Neural crest cell (in vitro differentiated cells): ENCODE measurements at regions not wholly inside any gene's neighbourhood (a gene's known extent, or its start where the extent isn't known, plus 50 kb on each side); places are given as distances from the start of the nearest gene placed in this dataset.

Experiments
- DNase-seq: peaks from one replicate; pipeline ENCODE4 v3.0.0; 2021; ENCODE audit warnings: low read depth, mixed read lengths, low spot score
- H3K27ac Mint-ChIP-seq: one replicate; pipeline ENCODE4 v1.8.0; 2021; ENCODE audit warnings: mild to moderate bottlenecking, mixed read lengths; ENCODE audit not compliant: unreplicated experiment
- H3K27me3 Mint-ChIP-seq: 2 replicates; pipeline ENCODE4 v1.8.0; 2021; ENCODE audit warnings: low read depth, mild to moderate bottlenecking, mixed read lengths
- H3K36me3 Mint-ChIP-seq: 2 replicates; pipeline ENCODE4 v1.8.0; 2021; ENCODE audit warnings: low read depth, mild to moderate bottlenecking, mixed read lengths
- H3K4me1 Mint-ChIP-seq: 2 replicates; pipeline ENCODE4 v1.8.0; 2021; ENCODE audit warnings: mixed read lengths
- H3K4me3 Mint-ChIP-seq: one replicate; pipeline ENCODE4 v1.8.0; 2021; ENCODE audit warnings: mild to moderate bottlenecking, mixed read lengths
- H3K9me3 Mint-ChIP-seq: 2 replicates; pipeline ENCODE4 v1.8.0; 2021; ENCODE audit warnings: mixed read lengths
- CTCF ChIP-seq: fragments of 200-600 bp; sonication (generic); conservative IDR thresholded peaks from 2 replicates; pipeline ENCODE4 v1.5.0; 2021; ENCODE audit warnings: antibody characterized with exemption, mild to moderate bottlenecking

- DNase-seq, result no peak
- no peaks in the 10 kb centered on the region for H3K27me3 Mint-ChIP-seq
- H3K4me1 Mint-ChIP-seq, result peaks cover 22% of the 10 kb centered on the region
- peaks cover 10% of the 10 kb centered on the region for H3K36me3 Mint-ChIP-seq
- H3K4me3 Mint-ChIP-seq, result no peak overlapping the region
- H3K9me3 Mint-ChIP-seq, result peaks cover 17% of the 10 kb centered on the region
- H3K27ac Mint-ChIP-seq, result no peak overlapping the region
- no peak for TF ChIP-seq CTCF
Observed at GRCh38 chr12:114933428-114934160, 249.6 kb upstream of the TBX3 start.

- peaks cover 10% of the 10 kb centered on the region for H3K36me3 Mint-ChIP-seq
- no peak overlapping the region for H3K4me3 Mint-ChIP-seq
- H3K27ac Mint-ChIP-seq, result no peak overlapping the region
- peaks cover 14% of the 10 kb centered on the region for H3K4me1 Mint-ChIP-seq
- DNase-seq, result no peak
- no peak for TF ChIP-seq CTCF
- no peaks in the 10 kb centered on the region for H3K27me3 Mint-ChIP-seq
- peaks cover 17% of the 10 kb centered on the region for H3K9me3 Mint-ChIP-seq
Observed at GRCh38 chr12:114932806-114933205, 248.8 kb upstream of the TBX3 start.

GRCh38 chr12:114931025-114931424 lies 247.1 kb upstream of the TBX3 start:
- peaks cover 10% of the 10 kb centered on the region for H3K36me3 Mint-ChIP-seq
- no peaks in the 10 kb centered on the region for H3K27me3 Mint-ChIP-seq
- H3K27ac Mint-ChIP-seq, result no peak overlapping the region
- H3K4me3 Mint-ChIP-seq, result no peak overlapping the region
- no peak for DNase-seq
- no peak for TF ChIP-seq CTCF
- peaks cover 19% of the 10 kb centered on the region for H3K9me3 Mint-ChIP-seq
- no peaks in the 10 kb centered on the region for H3K4me1 Mint-ChIP-seq

DNA sequence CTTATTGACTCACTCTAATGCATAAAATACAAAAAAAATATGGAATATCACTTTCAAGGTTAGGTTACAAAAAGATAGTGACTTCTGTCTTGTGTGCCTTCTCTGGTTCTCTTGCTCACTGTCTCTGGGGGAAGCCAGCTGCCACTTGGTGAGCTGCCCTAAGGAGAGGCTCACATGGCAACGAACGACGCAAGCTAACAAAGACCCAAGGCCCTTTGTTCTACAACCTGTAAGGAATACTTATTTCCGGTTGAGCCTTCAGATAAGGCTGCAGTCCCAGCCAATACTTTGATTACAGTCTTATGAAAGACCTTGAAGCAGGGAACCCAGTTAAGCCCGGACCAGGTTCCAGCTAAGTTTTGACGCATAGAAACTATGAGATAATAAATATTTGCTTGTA lies 242.4 kb upstream of the TBX3 start:
- no peak for DNase-seq
- Mint-ChIP-seq H3K9me3 (peaks cover 17% of the 10 kb centered on the region), H3K4me1 (no peaks in the 10 kb centered on the region), H3K4me3 (no peak overlapping the region), H3K27me3 (peaks cover 3% of the 10 kb centered on the region), H3K27ac (no peak overlapping the region), H3K36me3 (peaks cover 6% of the 10 kb centered on the region)
- no peak for TF ChIP-seq CTCF

DNA sequence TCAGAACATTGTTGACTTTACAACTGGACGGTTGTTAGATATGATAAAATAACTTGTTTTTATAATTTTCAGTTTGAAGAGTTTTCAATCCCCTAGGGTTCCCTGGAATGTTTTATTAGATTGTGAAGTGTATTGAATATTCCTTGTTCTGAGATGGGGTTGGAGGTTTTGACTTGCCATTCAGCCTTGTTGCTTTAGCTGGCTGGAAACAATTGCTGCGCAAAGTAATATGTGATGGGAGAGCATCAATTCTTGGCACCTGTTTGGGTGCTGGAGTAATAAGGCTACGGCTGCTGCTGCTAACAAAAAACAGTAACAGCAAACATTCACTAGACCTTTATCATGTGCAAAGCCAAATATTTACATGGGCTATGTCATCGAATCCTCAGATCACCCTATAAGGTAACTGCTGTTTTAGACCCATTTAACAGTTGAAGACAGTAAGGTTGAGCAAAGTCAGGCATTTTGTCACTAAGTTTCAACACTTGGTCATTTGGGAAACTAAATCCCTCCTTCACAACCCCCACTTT lies 241.0 kb upstream of the TBX3 start:
- no peaks in the 10 kb centered on the region for H3K36me3 Mint-ChIP-seq
- no peak overlapping the region for H3K4me3 Mint-ChIP-seq
- H3K27ac Mint-ChIP-seq, result no peak overlapping the region
- peaks cover 3% of the 10 kb centered on the region for H3K27me3 Mint-ChIP-seq
- peaks cover 11% of the 10 kb centered on the region for H3K9me3 Mint-ChIP-seq
- no peaks in the 10 kb centered on the region for H3K4me1 Mint-ChIP-seq
- no peak for DNase-seq
- TF ChIP-seq CTCF, result no peak
